OCI-LY7 (cell line): ENCODE measurements at regions not wholly inside any gene's neighbourhood (a gene's known extent, or its start where the extent isn't known, plus 50 kb on each side); places are given as distances from the start of the nearest gene placed in this dataset.

Source experiments
- CTCF ChIP-seq: fragments of 200-600 bp; sonication (generic); conservative IDR thresholded peaks from 2 replicates; pipeline ENCODE4 v1.5.1; 2014; ENCODE audit warnings: mild to moderate bottlenecking, antibody characterized with exemption, low read length, moderate library complexity, mixed read lengths
- EZH2phosphoT487 ChIP-seq: fragments of 200-600 bp; sonication (generic); IDR thresholded peaks from 2 replicates; pipeline ENCODE4 v1.6.1; 2018; ENCODE audit warnings: low read depth, borderline replicate concordance, mild to moderate bottlenecking, mixed run types, antibody characterized with exemption, low read length, moderate library complexity, mixed read lengths

GRCh38 chr4:182155806-182156205, 87.4 kb upstream of the TENM3 start:
- TF ChIP-seq CTCF: no peak
- no peak for TF ChIP-seq EZH2phosphoT487
